GM19324 (cell line): ENCODE measurements at regions not wholly inside any gene's neighbourhood (a gene's known extent, or its start where the extent isn't known, plus 50 kb on each side); places are given as distances from the start of the nearest gene placed in this dataset.

Experiments used
- ATAC-seq: cut with Tn5 transposase; IDR thresholded peaks from one replicate; pipeline ENCODE4 v1.9.1; 2021; ENCODE audit warnings: mild to moderate bottlenecking, moderate library complexity; ENCODE audit not compliant: unreplicated experiment, low FRiP score

DNA sequence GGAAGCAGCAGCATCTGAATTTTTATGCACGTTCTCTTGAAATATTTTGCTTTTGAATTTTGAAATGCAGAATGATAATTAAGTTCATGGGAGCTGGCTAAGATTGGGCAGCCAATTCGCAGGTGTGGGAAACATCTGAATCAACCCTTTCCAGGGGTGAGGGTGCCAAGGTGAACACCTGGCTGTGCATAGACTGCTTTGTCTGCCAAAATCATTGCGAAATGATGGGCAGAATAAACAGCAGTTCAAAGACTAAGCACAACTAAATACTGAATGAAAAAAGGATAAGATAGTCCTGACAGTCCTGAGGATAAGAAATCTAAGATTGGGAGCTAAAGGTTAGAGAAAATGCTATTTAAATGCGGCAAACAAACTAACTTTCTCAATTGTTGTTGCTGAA, 813.3 kb upstream of the RAG2 start:
- ATAC-seq, result no peak

DNA sequence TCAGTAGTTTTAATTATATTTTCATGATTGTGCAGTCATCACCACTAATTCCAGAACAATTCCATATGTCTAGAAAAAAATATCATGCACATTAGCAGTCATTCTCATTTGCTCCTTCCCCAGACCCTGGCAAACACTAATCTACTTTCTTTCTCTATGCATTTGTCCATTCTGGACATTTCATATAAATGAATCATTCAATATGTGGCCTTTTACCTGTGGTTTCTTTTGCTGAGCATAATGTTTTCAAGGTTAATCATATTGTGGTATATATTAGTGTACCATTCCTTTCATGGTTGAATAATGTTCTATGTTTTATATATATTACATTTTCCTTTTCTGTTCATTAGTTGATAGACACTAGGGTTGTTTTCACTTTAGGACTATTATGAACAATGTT, 811.1 kb upstream of the RAG2 start:
- ATAC-seq, result no peak

DNA sequence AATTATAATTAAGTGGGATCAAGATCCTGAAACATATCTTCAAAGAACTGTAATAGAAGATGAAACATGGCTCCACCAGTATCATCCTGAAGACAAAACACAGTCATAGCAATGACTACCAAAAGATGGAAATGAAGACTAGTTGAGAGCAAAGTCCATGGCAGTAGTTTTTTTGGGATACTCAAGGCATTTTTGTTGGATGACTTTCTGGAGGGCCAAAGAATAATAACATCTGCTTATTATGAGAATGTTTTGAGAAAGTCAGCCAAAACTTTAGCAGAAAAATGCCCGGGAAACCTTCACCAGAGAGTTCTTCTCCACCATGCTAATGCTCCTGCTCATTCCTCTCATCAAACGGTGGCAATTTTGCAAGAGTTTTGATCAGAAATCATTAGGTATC, 809.4 kb upstream of the RAG2 start:
- ATAC-seq, result no peak

DNA sequence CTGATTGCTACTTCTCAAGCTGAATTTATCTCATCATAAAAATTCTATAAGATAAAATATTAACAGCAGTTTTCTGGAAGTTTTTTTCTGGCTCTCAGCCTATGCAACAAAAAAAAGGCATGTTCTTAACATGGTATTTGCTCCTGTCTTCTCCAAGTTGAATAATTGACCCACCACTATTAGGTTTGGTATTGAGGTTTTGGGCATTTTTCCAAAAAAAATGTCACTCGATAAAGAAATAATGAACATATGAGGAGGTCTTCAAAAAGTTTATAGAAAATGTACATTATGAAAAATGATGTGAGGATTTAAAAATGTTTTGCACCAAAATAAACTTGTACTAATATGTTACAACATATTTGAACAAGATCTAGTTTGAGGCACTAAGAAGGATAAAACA, 808.6 kb upstream of the RAG2 start:
- ATAC-seq, result no peak

DNA sequence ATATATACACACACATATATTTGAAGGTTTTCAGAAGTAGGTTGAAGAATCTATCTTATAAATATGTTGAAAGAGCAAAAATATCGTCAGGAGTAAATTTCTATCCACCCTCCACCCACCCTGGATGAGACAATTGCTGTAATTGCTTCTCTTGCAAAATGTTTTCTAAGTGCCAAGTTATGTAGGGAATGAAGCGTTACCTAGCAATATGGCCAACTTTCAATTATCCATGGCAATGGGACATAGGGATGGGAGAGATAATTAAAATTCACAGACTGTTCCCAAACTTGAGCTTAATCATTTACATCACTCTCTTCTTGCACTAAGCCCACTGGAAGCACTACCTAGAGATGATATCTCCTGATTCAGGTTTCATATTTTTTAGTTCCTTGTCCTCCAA, 806.2 kb upstream of the RAG2 start:
- no peak for ATAC-seq

DNA sequence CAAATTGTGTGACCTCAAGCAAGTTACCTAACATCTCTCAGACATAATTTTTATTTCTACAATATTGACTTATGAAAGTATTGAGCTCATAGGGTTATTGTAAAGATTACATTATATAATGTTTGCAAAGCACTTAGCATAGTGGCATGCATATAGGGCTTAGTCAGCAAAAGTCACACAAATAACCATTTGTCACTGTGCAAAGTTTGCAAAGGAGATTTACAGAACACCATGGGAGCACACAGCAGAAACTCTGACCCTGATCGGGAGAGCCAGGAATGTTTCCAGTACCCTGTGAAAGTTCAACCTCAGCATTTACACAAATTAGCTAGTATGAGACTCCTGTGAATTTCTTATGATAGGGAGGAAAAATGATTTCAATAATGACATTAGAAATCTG, 804.6 kb upstream of the RAG2 start:
- ATAC-seq, result no peak

DNA sequence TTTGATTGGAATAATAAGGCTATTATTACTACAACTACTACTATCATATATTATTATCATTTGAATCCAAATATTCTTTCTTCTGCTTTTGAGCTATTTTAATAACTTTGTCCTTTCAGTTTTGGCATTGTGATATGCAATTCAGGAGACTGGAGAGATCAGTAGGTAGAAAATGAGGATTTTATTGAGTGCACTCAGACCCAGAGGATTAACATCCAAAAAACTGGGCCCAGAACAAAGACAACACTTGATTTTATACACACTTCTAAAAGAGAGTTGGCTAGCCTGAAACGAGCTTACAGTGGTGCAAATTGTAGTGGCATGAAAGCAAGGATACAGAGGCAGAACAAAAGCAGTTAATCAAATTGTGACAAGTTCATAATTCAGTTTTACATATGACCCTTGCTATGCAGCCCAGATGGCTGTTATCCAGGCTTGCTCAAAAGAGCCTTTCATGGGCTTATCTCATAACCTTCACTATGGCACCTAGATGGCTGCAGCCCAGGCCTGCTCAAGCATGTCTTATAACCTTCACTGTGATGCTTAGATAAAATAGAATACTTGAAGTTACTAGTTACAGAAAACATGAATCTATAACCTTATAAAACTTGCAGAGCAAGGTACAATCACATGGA, 796.3 kb upstream of the RAG2 start:
- ATAC-seq, result no peak

DNA sequence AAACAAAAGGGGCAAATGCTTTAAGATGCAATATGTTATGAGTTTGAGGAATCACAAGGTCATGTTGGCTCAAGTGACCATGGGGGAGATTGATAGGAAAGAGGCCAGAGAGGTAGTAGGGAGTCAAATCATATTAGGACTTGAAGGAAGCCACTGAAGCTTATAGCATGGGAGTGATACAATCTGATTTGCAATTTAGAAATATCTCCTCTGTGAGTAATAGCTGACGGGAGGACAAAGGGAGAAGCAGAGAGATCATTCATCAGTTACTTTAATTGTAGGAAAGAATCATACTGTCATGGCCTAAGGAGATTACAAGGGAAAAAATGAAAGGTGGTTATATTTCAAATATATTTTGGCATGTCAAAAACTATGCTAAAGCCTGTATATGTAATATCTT, 793.6 kb upstream of the RAG2 start:
- no peak for ATAC-seq

DNA sequence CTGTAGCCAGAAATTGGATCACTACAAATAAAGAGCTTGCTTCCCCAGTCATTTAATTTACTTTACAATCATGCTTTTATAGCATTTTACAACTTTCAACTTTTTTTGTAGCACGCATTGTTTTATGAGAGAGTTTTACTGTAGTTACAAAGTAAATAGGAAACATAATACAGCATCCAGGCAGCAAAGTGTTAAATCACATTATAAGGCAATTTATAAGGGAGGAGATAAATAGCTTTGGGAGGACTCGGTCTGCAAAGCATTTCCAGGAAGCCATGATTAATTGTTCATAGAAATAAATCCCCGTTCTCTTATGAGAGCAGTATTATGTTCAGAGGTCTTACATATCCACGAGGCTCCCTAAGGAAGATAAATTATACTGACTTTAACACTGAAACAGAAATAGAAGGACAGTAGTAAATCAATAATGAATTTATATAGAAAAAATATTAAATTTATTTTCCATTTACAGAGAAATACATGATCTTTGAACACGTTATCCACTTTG, 792.6 kb upstream of the RAG2 start:
- no peak for ATAC-seq

DNA sequence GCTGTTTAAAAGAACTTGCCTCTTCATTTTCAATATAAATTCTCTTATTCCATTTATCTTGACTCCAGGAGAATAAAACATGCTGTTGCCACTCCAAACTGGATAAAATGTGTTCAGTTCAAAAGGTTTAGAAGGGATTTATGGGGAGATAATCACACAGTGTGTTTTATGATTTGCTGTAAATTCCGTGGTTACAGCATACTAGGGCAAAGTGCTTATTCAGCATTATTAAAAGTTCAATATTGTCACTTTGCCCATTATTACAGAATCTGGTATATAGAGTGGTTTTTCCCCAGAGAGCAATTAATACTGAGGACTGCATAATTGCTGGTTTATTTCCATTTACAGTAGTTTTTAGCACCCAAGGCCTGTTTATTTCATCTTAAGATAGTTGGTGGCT, 780.9 kb upstream of the RAG2 start:
- no peak for ATAC-seq

DNA sequence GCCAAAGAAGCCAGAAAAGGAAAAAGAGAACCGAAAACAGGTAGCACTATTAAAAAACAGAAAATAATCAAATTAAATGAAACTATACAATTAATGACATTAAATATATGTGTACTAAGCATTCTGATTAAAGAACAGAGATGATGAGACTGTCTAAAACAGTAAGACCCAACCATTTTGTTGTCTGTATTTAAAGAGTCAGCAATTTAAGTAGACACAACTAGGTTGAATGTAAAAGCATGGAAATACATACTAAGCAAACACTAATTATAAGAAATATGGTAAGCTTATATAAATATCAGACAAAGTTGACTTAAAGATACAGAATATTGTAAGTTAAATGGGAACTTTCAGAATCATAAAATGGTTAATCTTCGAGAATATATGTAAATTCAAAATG, 774.6 kb upstream of the RAG2 start:
- no peak for ATAC-seq

DNA sequence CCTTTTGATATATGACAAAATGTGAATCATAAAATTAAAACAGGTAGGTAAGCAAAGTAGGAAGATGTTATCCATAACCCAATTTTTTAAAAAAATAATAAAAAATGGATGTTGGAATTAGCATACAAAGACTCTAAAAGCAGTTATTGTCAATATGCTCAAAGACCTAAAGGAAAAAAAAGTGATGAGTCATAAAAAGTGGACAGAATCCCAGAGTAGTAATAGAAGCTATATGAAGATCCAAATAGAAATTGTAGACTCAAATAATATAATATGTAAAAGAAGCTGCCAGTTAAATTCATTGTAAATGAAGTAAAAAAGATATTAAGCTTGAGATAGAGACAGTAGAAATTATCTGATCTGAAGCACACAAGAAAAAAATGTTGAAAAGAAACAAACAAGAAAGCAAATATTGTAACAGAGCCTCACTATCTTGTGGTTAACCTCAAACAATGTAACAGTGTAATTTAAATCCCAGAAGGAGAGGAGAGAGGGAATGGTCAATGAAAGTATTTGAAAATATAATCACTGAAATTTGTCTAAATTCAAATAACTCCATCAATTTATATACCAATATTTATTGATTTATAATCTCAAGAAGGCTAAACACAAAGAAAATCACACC, 773.4 kb upstream of the RAG2 start:
- ATAC-seq, result no peak

DNA sequence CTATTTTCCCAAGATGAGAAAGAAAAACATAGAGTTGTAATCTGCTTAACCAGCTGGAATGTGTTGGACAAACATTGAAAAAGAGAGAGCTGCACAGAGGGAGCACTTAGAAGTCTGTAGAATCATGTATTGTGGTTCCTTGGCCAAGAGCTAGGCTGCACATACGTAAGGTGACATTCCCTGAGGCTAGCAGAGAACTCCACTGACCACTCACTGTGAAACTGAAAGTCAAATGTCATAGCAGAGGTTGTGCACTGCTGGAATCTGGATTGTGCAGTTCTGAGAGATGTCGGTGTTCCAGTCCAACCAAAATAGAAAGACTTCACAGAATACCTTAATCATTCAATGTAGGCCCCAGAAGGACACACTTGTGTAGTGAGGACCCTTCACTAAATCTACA, 772.8 kb upstream of the RAG2 start:
- no peak for ATAC-seq

DNA sequence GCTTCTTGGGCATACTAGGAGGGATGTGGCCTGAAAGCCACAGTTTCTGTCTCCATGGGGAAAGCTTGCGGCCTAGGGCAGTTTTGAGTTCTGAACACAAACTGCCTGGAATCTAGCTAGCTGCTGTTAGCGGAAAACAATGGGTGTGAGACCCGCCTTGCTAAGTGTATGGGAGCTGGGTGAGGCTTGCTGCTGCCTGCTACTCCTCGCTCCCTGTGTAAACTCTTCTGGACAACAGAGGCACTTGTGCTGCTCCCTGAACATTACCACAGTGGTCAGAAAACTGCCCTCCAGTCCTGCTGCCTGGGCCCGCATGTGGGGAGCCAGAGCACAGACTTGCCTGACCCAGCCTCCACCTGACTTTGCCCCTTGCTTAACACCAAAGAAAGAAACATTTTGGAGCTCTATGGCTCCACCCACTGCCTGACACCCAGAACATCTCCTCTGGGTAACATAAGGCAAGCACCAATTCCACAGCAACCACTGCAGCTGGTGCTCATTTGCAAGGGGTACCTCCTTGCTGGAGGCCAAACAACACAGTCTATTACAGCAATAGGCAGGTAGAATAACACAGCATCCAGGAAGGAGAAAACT, 766.3 kb upstream of the RAG2 start:
- ATAC-seq, result no peak

DNA sequence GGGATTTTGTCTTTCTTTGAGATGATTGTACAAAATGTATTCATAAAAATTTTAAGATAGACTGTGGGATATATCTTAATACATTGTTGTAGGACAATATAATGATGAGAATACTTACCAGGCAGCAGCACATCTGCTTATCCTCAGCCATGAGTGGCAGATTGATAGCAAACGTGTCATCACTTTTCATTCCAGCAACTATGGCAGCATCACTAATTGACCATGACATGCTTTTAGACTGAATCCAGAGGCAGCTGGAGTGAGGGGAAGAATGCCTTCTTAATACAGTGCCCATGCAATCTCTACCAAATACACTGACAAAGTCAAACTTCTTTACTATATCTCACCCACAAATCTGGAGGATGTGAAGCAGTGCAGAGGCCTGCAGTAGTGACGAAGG, 755.2 kb upstream of the RAG2 start:
- no peak for ATAC-seq

DNA sequence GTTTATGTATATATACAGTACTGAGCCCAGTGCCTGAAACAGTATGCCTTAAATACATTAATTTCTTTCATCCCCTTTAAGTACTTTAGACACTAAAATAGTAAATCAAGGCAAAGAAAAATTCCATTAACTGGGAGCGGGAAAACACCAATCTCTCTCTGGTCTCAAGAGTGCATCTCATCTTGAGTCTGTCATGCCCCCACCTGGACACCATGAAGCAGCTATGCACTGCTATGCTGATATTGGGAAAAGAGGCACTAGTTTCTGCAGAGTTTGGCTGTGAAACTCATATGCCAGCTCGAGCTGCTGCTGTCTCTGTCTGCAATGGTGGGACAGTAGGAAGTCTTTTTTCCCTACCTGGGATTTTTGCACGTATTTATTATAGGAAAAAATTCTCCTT, 754.4 kb upstream of the RAG2 start:
- no peak for ATAC-seq

DNA sequence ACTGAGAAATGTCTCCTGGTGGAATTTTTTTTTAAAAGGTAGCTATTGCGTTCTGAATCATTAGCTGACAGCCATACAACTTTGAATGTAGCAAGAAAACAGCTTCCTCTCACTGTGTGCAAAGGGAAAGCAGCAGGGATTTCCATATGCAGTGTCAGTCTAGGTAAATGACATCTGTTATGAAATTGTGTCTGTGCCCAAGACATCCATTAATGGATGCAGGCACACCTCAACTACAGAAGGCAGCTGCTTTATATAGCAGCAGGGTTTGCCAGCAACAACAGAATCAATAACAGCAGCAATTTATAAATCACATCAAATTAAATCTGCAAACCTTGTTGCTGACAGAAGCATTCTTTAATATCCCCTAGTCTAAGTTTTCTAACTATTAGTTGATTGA, 745.3 kb upstream of the RAG2 start:
- no peak for ATAC-seq

DNA sequence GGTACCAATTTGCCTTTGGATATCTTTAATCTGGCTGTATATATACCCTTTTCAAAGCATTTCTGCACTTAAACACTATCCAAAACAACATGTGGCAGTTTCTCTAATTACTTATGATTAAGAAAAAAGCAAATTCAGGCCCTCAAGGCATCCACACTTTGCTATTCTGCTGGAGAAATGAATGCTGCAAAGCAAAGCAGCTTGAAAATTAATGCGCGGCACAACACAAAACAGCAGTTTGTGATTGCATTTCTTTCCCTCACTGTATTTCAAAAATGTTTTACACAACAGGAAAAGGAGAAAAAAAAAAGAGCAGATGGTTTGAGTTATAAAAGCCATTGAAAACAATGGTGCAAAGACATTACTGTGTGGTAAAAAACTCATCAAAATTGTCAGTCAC, 738.4 kb upstream of the RAG2 start:
- no peak for ATAC-seq

DNA sequence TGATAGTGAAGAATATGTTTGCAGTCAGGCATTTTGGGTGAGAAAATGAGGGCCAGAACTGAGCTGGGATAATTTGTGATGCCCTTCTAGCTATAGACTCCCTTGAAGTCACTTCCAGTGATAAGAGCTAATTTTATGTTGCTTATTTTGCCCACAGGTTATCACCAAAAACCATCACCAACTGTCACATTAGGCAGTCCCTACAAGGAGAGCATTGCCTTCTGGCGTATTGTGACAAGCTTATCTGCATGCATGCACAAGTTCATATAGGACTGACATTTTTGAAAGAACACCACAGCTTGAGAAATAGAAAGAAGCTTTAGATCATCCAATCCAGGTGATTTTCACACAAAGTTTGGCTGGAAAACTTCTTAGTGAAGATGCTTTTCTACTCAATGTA, 735.3 kb upstream of the RAG2 start:
- ATAC-seq, result no peak

DNA sequence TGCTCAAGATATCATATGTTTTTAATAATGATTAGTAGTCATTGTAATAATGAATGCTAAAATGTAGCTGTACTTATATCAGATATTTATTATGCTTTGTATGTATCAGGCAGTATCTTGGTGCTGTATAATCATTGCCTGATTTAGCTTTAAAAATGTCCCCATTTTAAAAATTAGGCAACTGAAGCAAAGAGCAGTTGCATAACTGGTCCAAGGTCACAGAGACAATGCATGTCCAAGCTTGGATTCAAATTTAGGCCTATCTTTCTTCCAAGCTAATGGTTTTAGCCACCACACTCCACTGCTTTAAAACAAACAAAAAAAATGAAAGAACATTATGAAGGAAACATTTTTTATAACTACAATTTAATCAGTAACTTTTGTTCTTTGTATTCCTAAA, 725.8 kb upstream of the RAG2 start:
- ATAC-seq, result no peak

DNA sequence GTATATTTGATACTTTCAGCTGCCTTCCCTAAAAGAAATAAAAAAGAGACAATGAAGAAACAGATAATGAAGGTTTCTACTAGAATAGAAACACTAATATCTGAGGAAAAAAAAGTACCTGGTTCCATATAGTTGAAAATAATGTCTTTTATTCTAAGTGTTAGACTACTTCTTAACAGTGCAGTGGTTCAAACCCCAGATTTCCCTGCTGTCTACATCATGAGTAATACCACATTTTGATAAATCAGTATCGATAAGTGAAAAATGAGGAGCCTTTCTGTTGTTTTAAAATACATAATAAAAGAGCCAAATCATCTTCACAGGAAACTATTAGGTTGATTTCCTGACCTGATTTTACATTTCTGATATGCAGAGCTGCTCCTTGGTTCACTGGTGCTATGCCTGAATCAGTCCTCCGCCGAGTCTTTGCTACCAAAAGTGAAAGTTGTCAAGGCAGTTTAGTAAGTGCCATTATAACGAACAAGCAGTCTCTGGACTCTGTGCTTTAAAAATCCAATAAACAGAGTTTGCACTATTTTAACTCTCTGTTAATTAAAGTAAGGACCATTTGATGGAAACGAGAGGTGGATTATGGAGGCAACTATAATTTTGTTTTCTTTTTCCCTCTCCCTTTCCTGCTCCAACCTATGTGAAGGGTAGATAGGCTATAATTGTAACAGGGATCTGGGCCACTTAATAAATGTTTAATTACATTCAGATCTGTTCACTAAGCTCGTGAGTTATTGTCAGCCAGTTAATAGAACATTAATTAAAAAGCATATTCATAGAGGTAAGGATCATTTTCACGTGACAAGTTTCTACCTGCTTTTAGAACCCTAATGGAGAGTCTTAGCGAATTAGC, 724.5 kb upstream of the RAG2 start:
- no peak for ATAC-seq
